BJ (cell line): ENCODE measurements at regions not wholly inside any gene's neighbourhood (a gene's known extent, or its start where the extent isn't known, plus 50 kb on each side); places are given as distances from the start of the nearest gene placed in this dataset.

Experiments
- CTCF ChIA-PET: fragments of 350-600 bp; formaldehyde crosslinking; extraction: SDS; loops from one replicate; lab custom pipeline; 2021; ENCODE audit warnings: antibody characterized with exemption, inconsistent platforms; lab: Yijun Ruan, JAX
- POLR2A ChIA-PET: fragments of 300-600 bp; sonication (Branson Sonifier 250); formaldehyde crosslinking; extraction: SDS; loops from one replicate; lab custom pipeline; 2021; ENCODE audit warnings: antibody characterized with exemption; lab: Charles Lee
- DNase-seq: peaks from one replicate; pipeline ENCODE4 v3.0.0-alpha.2; 2011; ENCODE audit warnings: low read depth
- H3K27me3 ChIP-seq: 2 replicates; pipeline ENCODE4 v1.6.0; 2011; ENCODE audit warnings: low read length; ENCODE audit not compliant: control insufficient read depth, insufficient read depth
- H3K36me3 ChIP-seq: 2 replicates; pipeline ENCODE4 v1.5.1; 2011; ENCODE audit warnings: low read length; ENCODE audit not compliant: control insufficient read depth, insufficient read depth
- H3K4me3 ChIP-seq: 2 replicates; pipeline ENCODE4 v1.5.1; 2011; ENCODE audit warnings: low read depth, mild to moderate bottlenecking, control low read depth, low read length
- CTCF ChIP-seq: IDR thresholded peaks from 2 replicates; pipeline ENCODE4 v1.5.1; 2011; ENCODE audit warnings: low read depth, mild to moderate bottlenecking, control low read depth, inconsistent platforms, low read length, moderate library complexity; ENCODE audit not compliant: insufficient read depth

- POLR2A ChIA-PET = no interaction called here
- Histone ChIP-seq H3K27me3 (no peaks in the 10 kb centered on the region), H3K4me3 (no peak overlapping the region), H3K36me3 (no peaks in the 10 kb centered on the region)
- no peak for DNase-seq
- no peak for TF ChIP-seq CTCF
- CTCF ChIA-PET = interaction anchor here (0.6 to 1.5 kb wide), 2 partner anchors 10 to 283 kb away, joined by 3 to 4 read pairs; no protein-coding TSS in a partner anchor
Observed at GRCh38 chr17:69864462-69864861, 210.6 kb upstream of the KCNJ16 start.

- POLR2A ChIA-PET = no interaction called here
- no peak for TF ChIP-seq CTCF
- Histone ChIP-seq H3K4me3 (no peak overlapping the region), H3K27me3 (no peaks in the 10 kb centered on the region), H3K36me3 (no peaks in the 10 kb centered on the region)
- CTCF ChIA-PET = no interaction called here
- DNase-seq = no peak
Observed at GRCh38 chr17:69869667-69870066, 205.4 kb upstream of the KCNJ16 start.

GRCh38 chr17:69870091-69870530 lies 204.9 kb upstream of the KCNJ16 start:
- Histone ChIP-seq H3K36me3 (no peaks in the 10 kb centered on the region), H3K27me3 (no peaks in the 10 kb centered on the region), H3K4me3 (no peak overlapping the region)
- TF ChIP-seq CTCF = no peak
- ChIA-PET CTCF (no interaction called here), POLR2A (no interaction called here)
- no peak for DNase-seq

GRCh38 chr17:69870751-69871199 lies 204.2 kb upstream of the KCNJ16 start:
- no peak for TF ChIP-seq CTCF
- peak; percentile 66 for DNase-seq
- H3K4me3 ChIP-seq = no peak overlapping the region
- ChIA-PET POLR2A (interaction anchor here (0.6 kb wide), 1 partner anchor 264 kb away, joined by 17 read pairs; no protein-coding TSS in a partner anchor), CTCF (no interaction called here)
- H3K27me3 ChIP-seq = no peaks in the 10 kb centered on the region
- no peaks in the 10 kb centered on the region for H3K36me3 ChIP-seq

GRCh38 chr17:69871318-69871717 lies 203.7 kb upstream of the KCNJ16 start:
- Histone ChIP-seq H3K27me3 (no peaks in the 10 kb centered on the region), H3K36me3 (no peaks in the 10 kb centered on the region), H3K4me3 (no peak overlapping the region)
- POLR2A ChIA-PET = interaction anchor here (0.6 kb wide), 1 partner anchor 265 kb away, joined by 17 read pairs; no protein-coding TSS in a partner anchor
- DNase-seq = no peak
- no peak for TF ChIP-seq CTCF
- CTCF ChIA-PET = no interaction called here
